CD8-positive, alpha-beta memory T cell (primary cell): ENCODE measurements at regions not wholly inside any gene's neighbourhood (a gene's known extent, or its start where the extent isn't known, plus 50 kb on each side); places are given as distances from the start of the nearest gene placed in this dataset.

Experiments
- CTCF ChIA-PET: fragments of 350-600 bp; sonication (Branson Sonifier 250); formaldehyde crosslinking; loops from one replicate; lab custom pipeline; 2021; ENCODE audit warnings: antibody characterized with exemption; lab: Charles Lee
- POLR2A ChIA-PET: fragments of 350-600 bp; sonication (Branson Sonifier 250); formaldehyde crosslinking; loops from one replicate; lab custom pipeline; 2021; ENCODE audit warnings: antibody characterized with exemption; lab: Charles Lee
- DNase-seq, 5 donors: peaks; one replicate each; pipeline versions ENCODE4 v3.0.0 to v3.0.0-alpha.2; 2020 to 2022; ENCODE audit warnings: mixed read lengths in 1 of 5
- H3K27ac ChIP-seq: one replicate; pipeline ENCODE4 v1.7.0; 2013; ENCODE audit warnings: low read depth, mild to moderate bottlenecking, low read length, moderate library complexity
- H3K27me3 ChIP-seq: 2 replicates; pipeline ENCODE4 v1.7.0; 2013; ENCODE audit warnings: low read length, mild to moderate bottlenecking; ENCODE audit not compliant: insufficient read depth, poor library complexity, severe bottlenecking
- H3K36me3 ChIP-seq: 2 replicates; pipeline ENCODE4 v1.7.0; 2013; ENCODE audit warnings: mild to moderate bottlenecking, low read length, moderate library complexity; ENCODE audit not compliant: insufficient read depth
- H3K4me1 ChIP-seq: 2 replicates; pipeline ENCODE4 v1.7.0; 2013; ENCODE audit warnings: mild to moderate bottlenecking, low read length, moderate library complexity; ENCODE audit not compliant: insufficient read depth
- H3K4me3 ChIP-seq: 2 replicates; pipeline ENCODE4 v1.7.0; 2013; ENCODE audit warnings: mild to moderate bottlenecking, low read length
- H3K9me3 ChIP-seq: 2 replicates; pipeline ENCODE4 v1.7.0; 2013; ENCODE audit warnings: mild to moderate bottlenecking, low read length
- H3K27ac Mint-ChIP-seq, 8 donors: one replicate each; pipeline ENCODE4 v1.8.0; 2020 to 2021; ENCODE audit warnings: mixed read lengths in 8 of 8, mild to moderate bottlenecking in 6 of 8, inconsistent platforms in 3 of 8, moderate library complexity in 3 of 8
- H3K27me3 Mint-ChIP-seq, 2 donors: one replicate each; pipeline ENCODE4 v1.8.0; 2020 to 2021; ENCODE audit warnings: mixed read lengths in 2 of 2, mild to moderate bottlenecking in 1 of 2, moderate library complexity in 1 of 2
- H3K36me3 Mint-ChIP-seq, 3 donors: one replicate each; pipeline ENCODE4 v1.8.0; 2020 to 2021; ENCODE audit warnings: mixed read lengths in 3 of 3, inconsistent platforms in 1 of 3, mild to moderate bottlenecking in 1 of 3
- H3K4me1 Mint-ChIP-seq, 3 donors: one replicate each; pipeline ENCODE4 v1.8.0; 2020 to 2021; ENCODE audit warnings: mixed read lengths in 3 of 3, inconsistent platforms in 1 of 3, mild to moderate bottlenecking in 1 of 3
- H3K4me3 Mint-ChIP-seq, 7 donors: one replicate each; pipeline ENCODE4 v1.8.0; 2020 to 2021; ENCODE audit warnings: mixed read lengths in 7 of 7, mild to moderate bottlenecking in 6 of 7, moderate library complexity in 4 of 7, inconsistent platforms in 2 of 7
- H3K9me3 Mint-ChIP-seq, 5 donors: one replicate each; pipeline ENCODE4 v1.8.0; 2020 to 2022; ENCODE audit warnings: mixed read lengths in 5 of 5, mild to moderate bottlenecking in 3 of 5, moderate library complexity in 2 of 5, inconsistent platforms in 1 of 5

GRCh38 chr22:27148055-27148454, 490.7 kb downstream of the MIAT start:
- H3K4me3 ChIP-seq: no peak overlapping the region
- no peaks in the 10 kb centered on the region for H3K36me3 Mint-ChIP-seq

GRCh38 chr22:27148886-27149470, 491.6 kb downstream of the MIAT start:
- Mint-ChIP-seq H3K4me1 (peaks cover 0 to 6% (median 2%) of the 10 kb centered on the region in 3 donors), H3K36me3 (no peaks in the 10 kb centered on the region), H3K27me3 (peaks cover 16 to 38% of the 10 kb centered on the region in 2 donors), H3K27ac (peak overlapping the region in 1 of 8 donors; percentile 47), H3K9me3 (peaks cover 0 to 11% (median 5%) of the 10 kb centered on the region in 5 donors), H3K4me3 (no peak overlapping the region)
- Histone ChIP-seq H3K27me3 (no peaks in the 10 kb centered on the region), H3K4me1 (no peaks in the 10 kb centered on the region), H3K27ac (no peak overlapping the region), H3K4me3 (no peak overlapping the region), H3K36me3 (no peaks in the 10 kb centered on the region), H3K9me3 (no peaks in the 10 kb centered on the region)
- no peak for DNase-seq
- CTCF ChIA-PET: no interaction called here
- POLR2A ChIA-PET: no interaction called here

More at GRCh38 chr22:27148055-27148454, 490.7 kb downstream of the MIAT start:
- DNase-seq: no peak
- CTCF ChIA-PET: no interaction called here
- H3K27me3 Mint-ChIP-seq: peaks cover 16 to 35% of the 10 kb centered on the region in 2 donors
- no peak overlapping the region for H3K27ac Mint-ChIP-seq
- no peaks in the 10 kb centered on the region for H3K27me3 ChIP-seq
- POLR2A ChIA-PET: no interaction called here
- H3K9me3 Mint-ChIP-seq: peaks cover 0 to 7% (median 2%) of the 10 kb centered on the region in 5 donors
- H3K4me1 Mint-ChIP-seq: peaks cover 0 to 6% (median 2%) of the 10 kb centered on the region in 3 donors
- no peaks in the 10 kb centered on the region for H3K9me3 ChIP-seq
- no peaks in the 10 kb centered on the region for H3K36me3 ChIP-seq
- no peak overlapping the region for H3K4me3 Mint-ChIP-seq
- H3K27ac ChIP-seq: no peak overlapping the region
- H3K4me1 ChIP-seq: no peaks in the 10 kb centered on the region

- Histone ChIP-seq H3K27ac (no peak overlapping the region), H3K9me3 (no peaks in the 10 kb centered on the region), H3K4me1 (no peaks in the 10 kb centered on the region), H3K27me3 (no peaks in the 10 kb centered on the region), H3K4me3 (no peak overlapping the region), H3K36me3 (no peaks in the 10 kb centered on the region)
- Mint-ChIP-seq H3K4me3 (no peak overlapping the region), H3K9me3 (peaks cover 0 to 13% (median 5%) of the 10 kb centered on the region in 5 donors), H3K27ac (no peak overlapping the region), H3K36me3 (no peaks in the 10 kb centered on the region), H3K27me3 (peaks cover 15 to 38% of the 10 kb centered on the region in 2 donors), H3K4me1 (peaks cover 0 to 6% (median 2%) of the 10 kb centered on the region in 3 donors)
- CTCF ChIA-PET: no interaction called here
- POLR2A ChIA-PET: no interaction called here
- no peak for DNase-seq
These were observed 492.6 kb downstream of the MIAT start for GRCh38 chr22:27149921-27150543.

GRCh38 chr22:27150544-27150941, 493.2 kb downstream of the MIAT start:
- H3K4me1 ChIP-seq: no peaks in the 10 kb centered on the region

GRCh38 chr22:27151407-27151806, 494.0 kb downstream of the MIAT start:
- POLR2A ChIA-PET: no interaction called here
- Histone ChIP-seq H3K4me3 (no peak overlapping the region), H3K27ac (no peak overlapping the region), H3K4me1 (no peaks in the 10 kb centered on the region), H3K36me3 (no peaks in the 10 kb centered on the region), H3K27me3 (no peaks in the 10 kb centered on the region), H3K9me3 (no peaks in the 10 kb centered on the region)
- no peak for DNase-seq
- H3K27me3 Mint-ChIP-seq: peaks cover 13 to 41% of the 10 kb centered on the region in 2 donors
- no peak overlapping the region for H3K4me3 Mint-ChIP-seq
- peaks cover 0 to 6% (median 2%) of the 10 kb centered on the region in 3 donors for H3K4me1 Mint-ChIP-seq
- H3K27ac Mint-ChIP-seq: no peak overlapping the region
- CTCF ChIA-PET: no interaction called here
- H3K9me3 Mint-ChIP-seq: peaks cover 0 to 13% (median 5%) of the 10 kb centered on the region in 5 donors
- H3K36me3 Mint-ChIP-seq: no peaks in the 10 kb centered on the region

More at GRCh38 chr22:27150544-27150941, 493.2 kb downstream of the MIAT start:
- Histone ChIP-seq H3K9me3 (no peaks in the 10 kb centered on the region), H3K4me3 (no peak overlapping the region), H3K36me3 (no peaks in the 10 kb centered on the region), H3K27me3 (no peaks in the 10 kb centered on the region), H3K27ac (no peak overlapping the region)
- ChIA-PET CTCF (no interaction called here), POLR2A (no interaction called here)
- Mint-ChIP-seq H3K4me3 (no peak overlapping the region), H3K9me3 (peaks cover 0 to 13% (median 5%) of the 10 kb centered on the region in 5 donors), H3K27ac (no peak overlapping the region), H3K36me3 (no peaks in the 10 kb centered on the region), H3K4me1 (peaks cover 0 to 6% (median 2%) of the 10 kb centered on the region in 3 donors), H3K27me3 (peaks cover 13 to 35% of the 10 kb centered on the region in 2 donors)
- DNase-seq: no peak

- no peak overlapping the region for H3K27ac Mint-ChIP-seq
- no peaks in the 10 kb centered on the region for H3K27me3 ChIP-seq
- H3K4me1 Mint-ChIP-seq: peaks cover 0 to 6% (median 2%) of the 10 kb centered on the region in 3 donors
- POLR2A ChIA-PET: no interaction called here
- no peak overlapping the region for H3K27ac ChIP-seq
- H3K9me3 Mint-ChIP-seq: peaks cover 0 to 13% (median 5%) of the 10 kb centered on the region in 5 donors
- no peaks in the 10 kb centered on the region for H3K36me3 Mint-ChIP-seq
- CTCF ChIA-PET: no interaction called here
- H3K27me3 Mint-ChIP-seq: peaks cover 13 to 46% of the 10 kb centered on the region in 2 donors
- DNase-seq: no peak
- no peak overlapping the region for H3K4me3 ChIP-seq
- no peaks in the 10 kb centered on the region for H3K4me1 ChIP-seq
- H3K9me3 ChIP-seq: no peaks in the 10 kb centered on the region
- H3K36me3 ChIP-seq: no peaks in the 10 kb centered on the region
- H3K4me3 Mint-ChIP-seq: no peak overlapping the region
These were observed 494.6 kb downstream of the MIAT start for GRCh38 chr22:27152033-27152432.

DNA sequence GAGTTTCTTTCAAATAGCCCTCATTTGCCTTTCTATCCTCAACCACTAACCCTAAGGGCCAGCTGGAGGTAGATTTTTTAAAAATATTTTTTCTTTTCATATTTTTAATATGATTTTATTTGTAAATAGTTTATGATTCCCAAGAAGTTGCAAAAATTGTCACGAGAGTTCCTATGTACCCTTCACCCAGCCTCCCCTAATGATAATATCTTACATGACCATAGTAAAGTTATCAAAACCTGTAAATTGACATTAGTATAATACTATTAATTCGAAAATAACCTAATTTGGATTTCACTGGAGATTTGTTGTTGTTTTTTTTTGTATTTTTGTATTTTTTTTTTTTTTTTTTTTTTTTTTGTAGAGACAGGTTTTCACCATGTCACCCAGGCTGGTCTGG, 495.5 kb downstream of the MIAT start:
- H3K4me1 Mint-ChIP-seq: peaks cover 0 to 6% (median 2%) of the 10 kb centered on the region in 3 donors
- ChIA-PET POLR2A (no interaction called here), CTCF (no interaction called here)
- H3K27me3 ChIP-seq: no peaks in the 10 kb centered on the region
- no peak overlapping the region for H3K27ac ChIP-seq
- peaks cover 13 to 49% of the 10 kb centered on the region in 2 donors for H3K27me3 Mint-ChIP-seq
- no peak for DNase-seq
- H3K27ac Mint-ChIP-seq: no peak overlapping the region
- H3K9me3 ChIP-seq: no peaks in the 10 kb centered on the region
- peaks cover 0 to 13% (median 5%) of the 10 kb centered on the region in 5 donors for H3K9me3 Mint-ChIP-seq
- H3K4me3 Mint-ChIP-seq: no peak overlapping the region
- H3K4me1 ChIP-seq: no peaks in the 10 kb centered on the region
- no peaks in the 10 kb centered on the region for H3K36me3 ChIP-seq
- no peak overlapping the region for H3K4me3 ChIP-seq
- H3K36me3 Mint-ChIP-seq: no peaks in the 10 kb centered on the region

DNA sequence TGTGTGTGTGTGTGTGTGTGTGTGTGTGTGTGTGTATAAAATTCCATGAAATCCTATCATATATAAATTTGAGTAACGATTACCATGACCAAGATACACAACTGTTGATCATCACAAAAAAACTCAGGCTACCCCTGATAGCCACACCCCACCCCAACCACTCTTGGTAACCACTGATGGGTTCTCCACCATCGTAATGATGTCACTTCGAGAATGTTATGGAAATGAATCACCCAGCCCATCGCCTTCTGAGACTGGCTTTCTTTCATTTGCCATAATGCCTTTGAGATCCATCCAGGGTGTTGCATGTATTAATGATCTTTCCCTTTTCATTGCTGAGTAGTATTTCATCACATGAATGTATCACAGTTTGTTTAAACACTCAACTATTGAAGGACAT, 496.0 kb downstream of the MIAT start:
- Mint-ChIP-seq H3K9me3 (peaks cover 0 to 13% (median 5%) of the 10 kb centered on the region in 5 donors), H3K4me3 (no peak overlapping the region), H3K27me3 (peaks cover 13 to 48% of the 10 kb centered on the region in 2 donors), H3K27ac (no peak overlapping the region), H3K36me3 (no peaks in the 10 kb centered on the region), H3K4me1 (peaks cover 0 to 6% (median 2%) of the 10 kb centered on the region in 3 donors)
- Histone ChIP-seq H3K27ac (no peak overlapping the region), H3K4me3 (no peak overlapping the region), H3K9me3 (no peaks in the 10 kb centered on the region), H3K4me1 (no peaks in the 10 kb centered on the region), H3K36me3 (no peaks in the 10 kb centered on the region), H3K27me3 (no peaks in the 10 kb centered on the region)
- CTCF ChIA-PET: no interaction called here
- DNase-seq: no peak
- POLR2A ChIA-PET: no interaction called here
